Panc1 (cell line): ENCODE measurements at regions not wholly inside any gene's neighbourhood (a gene's known extent, or its start where the extent isn't known, plus 50 kb on each side); places are given as distances from the start of the nearest gene placed in this dataset.

Source experiments
- ATAC-seq: fragments of 200-7000 bp; cut with Tn5 transposase; 2 replicates; pipeline ENCODE4 v1.9.1; 2020; ENCODE audit warnings: mild to moderate bottlenecking, moderate library complexity
- BruUV-seq: library from RNA; stranded (reverse); fragments of 400-500 nt; replicated peaks from 2 replicates; lab custom pipeline; 2021; lab: Mats Ljungman, UMichigan
- CTCF ChIA-PET: fragments of 300-600 bp; sonication (Branson Sonifier 250); formaldehyde crosslinking; loops from one replicate; lab custom pipeline; 2022; ENCODE audit warnings: antibody characterized with exemption; lab: Charles Lee
- POLR2A ChIA-PET: fragments of 300-600 bp; sonication (Branson Sonifier 250); formaldehyde crosslinking; loops from one replicate; lab custom pipeline; 2022; ENCODE audit warnings: antibody characterized with exemption; lab: Charles Lee
- DNase-seq: peaks from one replicate; pipeline ENCODE4 v3.0.0-alpha.2; 2010; ENCODE audit warnings: low read depth, low spot score
- H3K27ac ChIP-seq: 2 replicates; pipeline ENCODE4 v1.5.1; 2011; ENCODE audit warnings: mild to moderate bottlenecking, low read length, inconsistent platforms
- H3K27me3 ChIP-seq: fragments of 200-500 bp; sonication (Bioruptor generic); 2 replicates; pipeline ENCODE4 v1.6.0; 2014; ENCODE audit warnings: low read length, inconsistent platforms; ENCODE audit not compliant: control insufficient read depth, insufficient read depth
- H3K36me3 ChIP-seq: fragments of 200-500 bp; sonication (Bioruptor generic); 2 replicates; pipeline ENCODE4 v1.5.1; 2014; ENCODE audit warnings: inconsistent platforms, mild to moderate bottlenecking, low read length, moderate library complexity; ENCODE audit not compliant: control insufficient read depth, insufficient read depth
- H3K4me1 ChIP-seq: 2 replicates; pipeline ENCODE4 v1.5.1; 2011; ENCODE audit warnings: inconsistent platforms, mild to moderate bottlenecking, low read length, moderate library complexity; ENCODE audit not compliant: control insufficient read depth, insufficient read depth
- H3K4me3 ChIP-seq, 2 experiments: 2 replicates each; pipeline ENCODE4 v1.5.1; 2011 to 2012; ENCODE audit warnings: low read depth in 2 of 2, low read length in 2 of 2, mild to moderate bottlenecking in 2 of 2, inconsistent platforms in 1 of 2, moderate library complexity in 1 of 2
- H3K9me3 ChIP-seq: fragments of 200-500 bp; sonication (Bioruptor generic); 2 replicates; pipeline ENCODE4 v1.5.1; 2014; ENCODE audit warnings: low read depth, mild to moderate bottlenecking, inconsistent platforms, low read length, moderate library complexity; ENCODE audit not compliant: control insufficient read depth, insufficient read depth
- POLR2AphosphoS5 ChIP-seq: IDR thresholded peaks from 2 replicates; pipeline ENCODE4 v1.6.1; 2012; ENCODE audit warnings: mild to moderate bottlenecking, low read depth, low read length, moderate library complexity
- SIN3A ChIP-seq: IDR thresholded peaks from 2 replicates; pipeline ENCODE4 v1.6.1; 2012; ENCODE audit warnings: low read depth, mild to moderate bottlenecking, low read length, moderate library complexity, borderline replicate concordance; ENCODE audit not compliant: insufficient read depth
- TCF7L2 ChIP-seq: IDR thresholded peaks from 2 replicates; pipeline ENCODE4 v1.6.1; 2011; ENCODE audit warnings: mild to moderate bottlenecking, low read depth, low read length, inconsistent platforms
- in situ Hi-C: cut with HindIII; loops from 2 replicates; pipeline ENCODE4 v1.10.0; 2016; ENCODE audit warnings: low sequenced_read_pairs, low pct_unique_long_range_greater_than_20kb
- intact Hi-C: fragments of 100-400 bp; cut with micrococcal nuclease; formaldehyde crosslinking; loops from one replicate; pipeline ENCODE4 v1.10.0; 2022; ENCODE audit not compliant: unreplicated experiment
- TF ChIP-seq, protein P1 (sequence below), 2 experiments: IDR thresholded peaks; 2 replicates each; pipeline ENCODE4 v1.6.1; 2011 to 2012; ENCODE audit warnings: low read depth in 2 of 2, control low read depth in 1 of 2, low read length in 1 of 2, mild to moderate bottlenecking in 1 of 2, moderate library complexity in 1 of 2; ENCODE audit not compliant: insufficient read depth in 1 of 2
- TF ChIP-seq, protein P2 (sequence below): fragments of 450-650 bp; IDR thresholded peaks from 2 replicates; pipeline ENCODE4 v1.5.1; 2017; ENCODE audit warnings: mild to moderate bottlenecking

DNA sequence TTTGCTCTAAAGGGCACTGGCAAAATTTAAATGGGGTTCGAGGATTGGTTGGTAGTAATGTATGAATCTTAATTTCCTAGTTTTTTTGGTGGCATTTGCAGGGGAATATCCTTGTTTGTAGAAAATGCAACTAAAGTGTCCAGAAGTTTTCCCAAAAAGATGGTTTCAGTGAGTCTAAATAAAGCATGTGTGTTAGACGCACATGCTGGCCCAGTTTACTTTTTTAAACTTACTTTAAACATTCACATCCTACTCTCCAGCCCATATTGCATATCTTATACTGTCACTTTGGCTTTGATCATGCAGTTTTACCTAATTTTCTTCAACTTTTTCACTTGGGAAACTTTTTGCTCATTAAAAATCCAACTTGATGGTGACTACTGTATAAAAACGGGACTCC, 744.0 kb upstream of the CELF2 start:
- ATAC-seq = no peak
- no peaks in the 10 kb centered on the region for H3K36me3 ChIP-seq

DNA sequence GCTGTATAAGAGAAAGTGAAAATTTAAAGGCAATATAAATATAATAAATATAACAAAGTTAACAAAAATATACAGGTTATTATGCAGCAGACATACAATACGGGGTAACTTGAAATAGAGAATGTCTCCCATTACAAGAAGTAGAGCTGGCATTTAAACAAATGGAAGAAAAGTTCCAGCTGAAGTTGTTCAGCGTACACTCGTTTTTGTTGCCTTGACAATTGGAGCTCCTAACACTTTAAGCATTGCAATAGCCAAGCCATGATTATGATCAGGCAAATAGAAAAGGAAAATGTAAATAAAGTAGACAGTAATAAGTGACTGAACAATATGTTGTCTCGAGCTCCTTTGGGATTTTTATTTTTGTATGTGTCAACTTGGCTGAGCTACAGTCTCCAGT, 737.8 kb upstream of the CELF2 start:
- Histone ChIP-seq H3K36me3 (no peaks in the 10 kb centered on the region), H3K27ac (no peak overlapping the region), H3K9me3 (no peaks in the 10 kb centered on the region), H3K27me3 (no peaks in the 10 kb centered on the region), H3K4me3 (no peak overlapping the region), H3K4me1 (no peaks in the 10 kb centered on the region)
- CTCF ChIA-PET = no interaction called here
- no TSS peak for BruUV-seq
- POLR2A ChIA-PET = no interaction called here
- ATAC-seq (no peak), DNase-seq (no peak)
- no peak for TF ChIP-seq POLR2AphosphoS5
- TF ChIP-seq, protein P1, sequence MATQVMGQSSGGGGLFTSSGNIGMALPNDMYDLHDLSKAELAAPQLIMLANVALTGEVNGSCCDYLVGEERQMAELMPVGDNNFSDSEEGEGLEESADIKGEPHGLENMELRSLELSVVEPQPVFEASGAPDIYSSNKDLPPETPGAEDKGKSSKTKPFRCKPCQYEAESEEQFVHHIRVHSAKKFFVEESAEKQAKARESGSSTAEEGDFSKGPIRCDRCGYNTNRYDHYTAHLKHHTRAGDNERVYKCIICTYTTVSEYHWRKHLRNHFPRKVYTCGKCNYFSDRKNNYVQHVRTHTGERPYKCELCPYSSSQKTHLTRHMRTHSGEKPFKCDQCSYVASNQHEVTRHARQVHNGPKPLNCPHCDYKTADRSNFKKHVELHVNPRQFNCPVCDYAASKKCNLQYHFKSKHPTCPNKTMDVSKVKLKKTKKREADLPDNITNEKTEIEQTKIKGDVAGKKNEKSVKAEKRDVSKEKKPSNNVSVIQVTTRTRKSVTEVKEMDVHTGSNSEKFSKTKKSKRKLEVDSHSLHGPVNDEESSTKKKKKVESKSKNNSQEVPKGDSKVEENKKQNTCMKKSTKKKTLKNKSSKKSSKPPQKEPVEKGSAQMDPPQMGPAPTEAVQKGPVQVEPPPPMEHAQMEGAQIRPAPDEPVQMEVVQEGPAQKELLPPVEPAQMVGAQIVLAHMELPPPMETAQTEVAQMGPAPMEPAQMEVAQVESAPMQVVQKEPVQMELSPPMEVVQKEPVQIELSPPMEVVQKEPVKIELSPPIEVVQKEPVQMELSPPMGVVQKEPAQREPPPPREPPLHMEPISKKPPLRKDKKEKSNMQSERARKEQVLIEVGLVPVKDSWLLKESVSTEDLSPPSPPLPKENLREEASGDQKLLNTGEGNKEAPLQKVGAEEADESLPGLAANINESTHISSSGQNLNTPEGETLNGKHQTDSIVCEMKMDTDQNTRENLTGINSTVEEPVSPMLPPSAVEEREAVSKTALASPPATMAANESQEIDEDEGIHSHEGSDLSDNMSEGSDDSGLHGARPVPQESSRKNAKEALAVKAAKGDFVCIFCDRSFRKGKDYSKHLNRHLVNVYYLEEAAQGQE (IDR thresholded peaks at IDR 0.05; ENCODE audit: insufficient read depth in 1 of 2, low read depth in 2 of 2, low read length in 1 of 2) = no peak
- TF ChIP-seq TCF7L2 = no peak
- intact Hi-C loops (no loop called here), in situ Hi-C loops (no loop called here)

More for the DNA sequence above, 744.0 kb upstream of the CELF2 start:
- Histone ChIP-seq H3K27me3 (no peaks in the 10 kb centered on the region), H3K9me3 (no peaks in the 10 kb centered on the region), H3K27ac (no peak overlapping the region), H3K4me1 (no peaks in the 10 kb centered on the region), H3K4me3 (no peak overlapping the region)
- ChIA-PET POLR2A (no interaction called here), CTCF (no interaction called here)
- DNase-seq = no peak
- intact Hi-C loops = no loop called here
- BruUV-seq = no TSS peak
- in situ Hi-C loops = no loop called here
- TF ChIP-seq, protein P2, sequence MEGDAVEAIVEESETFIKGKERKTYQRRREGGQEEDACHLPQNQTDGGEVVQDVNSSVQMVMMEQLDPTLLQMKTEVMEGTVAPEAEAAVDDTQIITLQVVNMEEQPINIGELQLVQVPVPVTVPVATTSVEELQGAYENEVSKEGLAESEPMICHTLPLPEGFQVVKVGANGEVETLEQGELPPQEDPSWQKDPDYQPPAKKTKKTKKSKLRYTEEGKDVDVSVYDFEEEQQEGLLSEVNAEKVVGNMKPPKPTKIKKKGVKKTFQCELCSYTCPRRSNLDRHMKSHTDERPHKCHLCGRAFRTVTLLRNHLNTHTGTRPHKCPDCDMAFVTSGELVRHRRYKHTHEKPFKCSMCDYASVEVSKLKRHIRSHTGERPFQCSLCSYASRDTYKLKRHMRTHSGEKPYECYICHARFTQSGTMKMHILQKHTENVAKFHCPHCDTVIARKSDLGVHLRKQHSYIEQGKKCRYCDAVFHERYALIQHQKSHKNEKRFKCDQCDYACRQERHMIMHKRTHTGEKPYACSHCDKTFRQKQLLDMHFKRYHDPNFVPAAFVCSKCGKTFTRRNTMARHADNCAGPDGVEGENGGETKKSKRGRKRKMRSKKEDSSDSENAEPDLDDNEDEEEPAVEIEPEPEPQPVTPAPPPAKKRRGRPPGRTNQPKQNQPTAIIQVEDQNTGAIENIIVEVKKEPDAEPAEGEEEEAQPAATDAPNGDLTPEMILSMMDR = no peak
- TF ChIP-seq POLR2AphosphoS5 (no peak), TCF7L2 (no peak), SIN3A (no peak)
- TF ChIP-seq, protein P1 (IDR thresholded peaks at IDR 0.05; ENCODE audit: insufficient read depth in 1 of 2, low read depth in 2 of 2, low read length in 1 of 2) = no peak
